ENCODE measurements at regions not wholly inside any gene's neighbourhood (a gene's known extent, or its start where the extent isn't known, plus 50 kb on each side); places are given as distances from the start of the nearest gene placed in this dataset.
A peak's percentile ranks its signal among the peaks of the same experiment; 100 is the strongest.

DNA sequence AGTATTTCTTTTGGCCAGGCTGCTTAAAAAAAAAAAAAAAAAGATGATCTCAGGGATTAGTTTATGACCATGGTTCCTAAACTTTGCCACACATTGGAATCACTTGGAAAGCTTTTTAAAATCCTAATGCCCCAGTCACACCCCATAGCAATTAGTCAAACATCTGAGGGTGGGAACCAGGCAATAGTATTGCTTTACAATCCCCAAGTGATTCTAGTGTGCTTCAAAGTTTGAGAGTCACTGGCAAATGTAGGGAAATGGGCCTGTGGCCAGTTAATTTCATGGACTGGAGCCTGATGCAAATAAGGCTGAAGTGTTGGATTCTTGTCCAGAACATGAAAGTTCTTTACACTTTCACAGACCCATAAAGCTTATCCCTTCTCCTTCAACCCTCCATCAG is 374.6 kb upstream of the ESRRG start:
- Histone ChIP-seq H3K4me1 (no peaks in the 10 kb centered on the region), H3K36me3 (no peaks in the 10 kb centered on the region), H3K4me3 (no peak overlapping the region), H3K9me3 (no peaks in the 10 kb centered on the region), H3K27me3 (no peaks in the 10 kb centered on the region), H3K27ac (no peak overlapping the region)
- intact Hi-C loops (cut with DNase I), result no loop called here
- TF ChIP-seq, protein P1, sequence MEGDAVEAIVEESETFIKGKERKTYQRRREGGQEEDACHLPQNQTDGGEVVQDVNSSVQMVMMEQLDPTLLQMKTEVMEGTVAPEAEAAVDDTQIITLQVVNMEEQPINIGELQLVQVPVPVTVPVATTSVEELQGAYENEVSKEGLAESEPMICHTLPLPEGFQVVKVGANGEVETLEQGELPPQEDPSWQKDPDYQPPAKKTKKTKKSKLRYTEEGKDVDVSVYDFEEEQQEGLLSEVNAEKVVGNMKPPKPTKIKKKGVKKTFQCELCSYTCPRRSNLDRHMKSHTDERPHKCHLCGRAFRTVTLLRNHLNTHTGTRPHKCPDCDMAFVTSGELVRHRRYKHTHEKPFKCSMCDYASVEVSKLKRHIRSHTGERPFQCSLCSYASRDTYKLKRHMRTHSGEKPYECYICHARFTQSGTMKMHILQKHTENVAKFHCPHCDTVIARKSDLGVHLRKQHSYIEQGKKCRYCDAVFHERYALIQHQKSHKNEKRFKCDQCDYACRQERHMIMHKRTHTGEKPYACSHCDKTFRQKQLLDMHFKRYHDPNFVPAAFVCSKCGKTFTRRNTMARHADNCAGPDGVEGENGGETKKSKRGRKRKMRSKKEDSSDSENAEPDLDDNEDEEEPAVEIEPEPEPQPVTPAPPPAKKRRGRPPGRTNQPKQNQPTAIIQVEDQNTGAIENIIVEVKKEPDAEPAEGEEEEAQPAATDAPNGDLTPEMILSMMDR (IDR thresholded peaks at IDR 0.05), result no peak
- no peak for TF ChIP-seq POLR2A (IDR thresholded peaks at IDR 0.05)
- TF ChIP-seq POLR2AphosphoS5 (IDR thresholded peaks at IDR 0.05), result no peak
- no peak for TF ChIP-seq EP300 (IDR thresholded peaks at IDR 0.05)
- no peak for DNase-seq

DNA sequence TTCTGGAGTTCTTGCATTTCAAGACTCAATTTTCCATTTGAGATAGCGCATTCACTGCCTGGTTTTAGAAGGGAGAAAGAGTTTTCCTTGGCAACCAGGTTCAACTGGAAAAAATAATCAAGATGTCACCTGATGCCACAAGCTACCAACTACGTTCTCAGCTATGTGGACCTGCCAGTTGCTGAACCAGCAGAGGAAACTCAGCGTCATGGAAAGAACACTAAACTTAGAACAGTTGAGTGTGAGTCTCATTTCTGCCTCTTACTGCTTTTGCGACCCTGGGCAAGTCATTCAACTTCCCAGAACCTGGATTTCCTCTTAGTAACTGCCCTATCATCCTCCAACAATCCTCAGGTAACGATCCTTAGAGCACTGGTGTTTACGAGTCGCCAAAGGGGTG is 373.0 kb upstream of the ESRRG start:
- intact Hi-C loops (cut with DNase I), result no loop called here
- H3K27me3 ChIP-seq, result no peaks in the 10 kb centered on the region
- H3K27ac ChIP-seq, result no peak overlapping the region
- H3K9me3 ChIP-seq, result no peaks in the 10 kb centered on the region
- H3K4me3 ChIP-seq, result no peak overlapping the region
- no peak for DNase-seq
- H3K4me1 ChIP-seq, result no peaks in the 10 kb centered on the region
- TF ChIP-seq POLR2A (IDR thresholded peaks at IDR 0.05), result no peak
- 74 to 81% methylated on average over 7 of the region's 7 CpGs for WGBS, 2 donors
- no peaks in the 10 kb centered on the region for H3K36me3 ChIP-seq

DNA sequence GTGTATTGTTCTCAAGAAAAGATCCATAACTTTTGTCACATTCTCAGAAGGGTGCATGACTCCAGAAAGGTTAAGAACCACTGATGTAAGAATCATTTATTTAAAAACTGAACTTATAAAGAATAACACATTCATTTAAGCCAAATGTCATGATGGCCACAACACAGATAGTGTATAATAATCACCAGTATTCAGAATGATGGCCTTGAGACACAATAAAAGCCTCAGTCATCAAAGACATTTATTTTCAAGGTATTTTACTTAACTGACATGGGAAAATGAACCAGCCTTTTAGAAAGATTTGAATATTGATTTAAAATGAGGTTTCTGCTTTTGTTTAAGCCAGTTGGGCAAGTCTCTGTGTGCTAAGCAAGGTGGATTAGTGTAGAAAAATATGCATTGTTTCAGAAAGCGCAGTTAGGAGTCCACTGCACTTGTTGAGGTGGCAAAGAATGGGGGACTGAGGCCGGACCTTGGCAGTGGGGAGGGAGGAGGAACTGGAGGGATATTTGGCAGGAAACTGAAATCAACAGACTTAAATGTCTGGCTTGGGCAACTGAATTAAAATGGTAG is 371.9 kb upstream of the ESRRG start:
- no peak overlapping the region for H3K4me3 ChIP-seq
- 90 to 94% methylated on average over 2 of the region's 2 CpGs for WGBS, 2 donors
- DNase-seq, result no peak
- H3K4me1 ChIP-seq, result peaks cover 0 to 7% (median 5%) of the 10 kb centered on the region in 4 donors
- H3K27ac ChIP-seq, result no peak overlapping the region
- H3K9me3 ChIP-seq, result no peaks in the 10 kb centered on the region
- no peaks in the 10 kb centered on the region for H3K27me3 ChIP-seq
- intact Hi-C loops (cut with DNase I), result no loop called here
- no peak for TF ChIP-seq EP300 (IDR thresholded peaks at IDR 0.05)
- TF ChIP-seq, protein P1 (IDR thresholded peaks at IDR 0.05), result no peak
- no peak for TF ChIP-seq POLR2AphosphoS5 (IDR thresholded peaks at IDR 0.05)
- TF ChIP-seq POLR2A (IDR thresholded peaks at IDR 0.05), result no peak
- H3K36me3 ChIP-seq, result no peaks in the 10 kb centered on the region

DNA sequence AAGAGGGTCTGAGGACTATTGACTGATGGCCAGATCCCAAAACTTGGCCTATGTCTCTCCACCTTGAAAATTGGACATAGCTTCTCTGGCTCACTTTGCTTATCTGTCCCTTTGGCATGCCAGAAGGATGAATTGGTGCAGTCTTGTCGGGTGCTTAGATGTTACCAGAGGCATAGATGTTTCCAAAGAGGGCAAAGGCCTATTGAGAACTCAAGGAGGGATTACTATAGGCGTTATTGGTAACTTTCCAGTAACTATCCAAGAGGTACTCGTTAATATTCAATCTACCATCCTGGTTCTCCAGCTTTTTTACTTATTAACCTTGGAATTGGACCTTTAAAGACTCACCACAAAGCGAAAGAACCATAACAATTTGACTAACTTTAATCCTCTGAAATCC is 368.3 kb upstream of the ESRRG start:
- Histone ChIP-seq H3K4me1 (peaks cover 0 to 25% (median 21%) of the 10 kb centered on the region in 4 donors), H3K36me3 (no peaks in the 10 kb centered on the region), H3K9me3 (no peaks in the 10 kb centered on the region), H3K4me3 (no peak overlapping the region), H3K27ac (peak overlapping the region in 1 of 4 donors; percentile 81), H3K27me3 (no peaks in the 10 kb centered on the region)
- 67 to 86% methylated on average over 4 of the region's 4 CpGs for WGBS, 2 donors
- intact Hi-C loops (cut with DNase I), result no loop called here
- TF ChIP-seq EP300 (IDR thresholded peaks at IDR 0.05), result no peak
- no peak for TF ChIP-seq POLR2AphosphoS5 (IDR thresholded peaks at IDR 0.05)
- TF ChIP-seq, protein P1 (IDR thresholded peaks at IDR 0.05), result no peak
- no peak for TF ChIP-seq POLR2A (IDR thresholded peaks at IDR 0.05)
- DNase-seq, result no peak

DNA sequence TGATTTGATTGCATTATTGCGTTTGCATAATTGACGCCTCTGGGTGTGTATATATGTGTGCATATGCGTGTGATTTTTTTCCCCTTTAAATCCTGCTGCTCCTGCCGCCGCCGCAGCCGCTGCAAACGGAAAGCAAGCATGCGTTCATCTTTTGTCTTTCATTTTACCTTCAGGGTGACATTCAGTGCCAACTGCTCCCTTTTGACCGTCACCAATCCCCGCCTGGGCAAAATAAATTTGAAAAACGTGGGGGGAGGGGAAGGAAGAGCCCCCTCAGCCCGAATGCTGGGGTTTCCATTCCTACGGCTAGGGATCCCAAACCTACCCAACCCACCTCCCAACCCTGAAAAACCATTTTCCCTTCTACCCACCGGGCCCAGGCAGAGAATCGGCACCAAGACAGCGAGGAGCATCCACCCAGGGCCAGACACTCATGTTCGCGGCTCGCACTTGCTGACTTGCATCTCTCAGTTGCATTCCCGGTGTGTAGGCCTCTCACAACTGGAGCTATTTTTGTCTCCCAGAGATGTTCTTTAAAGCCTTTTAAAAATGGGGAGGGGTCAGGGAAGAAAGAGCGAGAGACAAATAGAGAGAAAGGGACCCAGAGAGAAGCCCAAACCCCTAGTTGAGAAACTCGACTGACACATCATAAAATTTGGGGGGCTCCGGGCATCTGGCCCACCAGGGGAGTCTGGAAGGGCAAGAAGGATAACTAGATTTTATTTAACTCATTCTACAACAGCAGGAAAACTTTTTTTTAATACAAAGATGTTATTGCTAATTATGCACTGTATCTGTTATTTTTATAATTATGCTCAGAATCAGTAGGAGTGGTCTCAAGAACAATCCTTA is 367.1 kb upstream of the ESRRG start:
- Histone ChIP-seq H3K27ac (peak overlapping the region; percentile 49 to 81 (median 53)), H3K36me3 (no peaks in the 10 kb centered on the region)

More for the DNA sequence above, 367.1 kb upstream of the ESRRG start:
- Histone ChIP-seq H3K4me3 (peak overlapping the region; percentile 35 to 60 (median 58)), H3K27me3 (no peaks in the 10 kb centered on the region), H3K9me3 (no peaks in the 10 kb centered on the region), H3K4me1 (peaks cover 0 to 25% (median 21%) of the 10 kb centered on the region in 4 donors)
- DNase-seq, result no peak
- intact Hi-C loops (cut with DNase I), result no loop called here
- no peak for TF ChIP-seq POLR2A (IDR thresholded peaks at IDR 0.05)
- TF ChIP-seq, protein P1 (IDR thresholded peaks at IDR 0.05), result no peak
- TF ChIP-seq POLR2AphosphoS5 (IDR thresholded peaks at IDR 0.05), result no peak
- TF ChIP-seq EP300 (IDR thresholded peaks at IDR 0.05), result no peak
- 12 to 24% methylated on average over 24 of the region's 24 CpGs for WGBS, 2 donors
